ENCODE measurements at regions not wholly inside any gene's neighbourhood (a gene's known extent, or its start where the extent isn't known, plus 50 kb on each side); places are given as distances from the start of the nearest gene placed in this dataset.

DNA sequence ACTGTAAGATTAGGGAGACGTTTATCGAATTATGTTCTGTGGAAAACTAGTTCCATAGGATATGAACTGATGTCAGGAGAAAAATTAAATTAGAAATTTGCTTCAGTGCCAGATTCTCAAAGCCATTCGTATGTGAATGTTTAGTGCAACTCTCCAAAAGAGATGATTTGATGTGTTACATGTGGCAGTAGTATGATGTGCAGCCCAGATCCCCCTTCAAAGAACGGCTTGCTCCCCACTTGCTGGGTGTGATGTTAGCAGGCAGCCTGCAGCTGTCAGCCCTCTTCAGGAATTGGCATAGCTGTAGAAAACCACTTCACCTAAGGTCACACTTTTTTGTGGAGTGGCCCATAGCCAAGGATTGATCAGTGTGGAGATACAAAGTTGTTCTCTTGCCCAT lies 127.0 kb upstream of the CCDC54 start:
- H3K4me3 ChIP-seq (ENCODE audit: extremely low read depth, insufficient read depth, low read length, poor library complexity, severe bottlenecking): no peak overlapping the region
- 95 to 100% methylated on average over 3 to 4 of the region's 4 CpGs for WGBS, 2 experiments (ENCODE audit: insufficient coverage in 2 of 2)
- H3K4me1 ChIP-seq (ENCODE audit: control insufficient read depth, insufficient read depth, low read length, poor library complexity, severe bottlenecking): no peaks in the 10 kb centered on the region
- peaks cover 46% of the 10 kb centered on the region for H3K36me3 ChIP-seq (ENCODE audit: control insufficient read depth, insufficient read depth, low read length)
- H3K9me3 ChIP-seq (ENCODE audit: control insufficient read depth, low read length): no peaks in the 10 kb centered on the region
- no peak overlapping the region for H3K27ac ChIP-seq (ENCODE audit: low read depth, low read length, severe bottlenecking)

DNA sequence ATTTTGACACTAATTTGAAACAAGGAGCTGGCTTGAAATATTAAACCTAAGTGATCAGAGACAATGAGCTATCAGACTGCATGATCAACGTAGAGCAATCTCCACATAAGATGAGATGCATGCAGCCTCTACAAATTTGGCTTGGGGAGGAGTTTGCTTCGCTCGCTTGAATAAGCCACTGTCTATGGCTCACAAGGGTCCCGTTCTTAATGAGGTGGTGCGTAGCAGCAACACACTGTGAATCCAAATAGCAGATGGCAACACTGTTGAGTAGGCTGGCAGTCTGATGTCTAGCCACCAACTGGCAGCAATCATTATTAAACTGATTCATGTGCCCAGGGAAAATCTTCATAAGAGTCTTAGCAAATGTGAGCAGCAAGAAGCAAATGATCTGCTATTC lies 125.4 kb upstream of the CCDC54 start:
- no peaks in the 10 kb centered on the region for H3K9me3 ChIP-seq (ENCODE audit: control insufficient read depth, low read length)
- H3K4me1 ChIP-seq (ENCODE audit: control insufficient read depth, insufficient read depth, low read length, poor library complexity, severe bottlenecking): no peaks in the 10 kb centered on the region
- H3K36me3 ChIP-seq (ENCODE audit: control insufficient read depth, insufficient read depth, low read length): peaks cover 31% of the 10 kb centered on the region
- 91 to 96% methylated on average over 5 of the region's 5 CpGs for WGBS, 2 experiments (ENCODE audit: insufficient coverage in 2 of 2)
- H3K27ac ChIP-seq (ENCODE audit: low read depth, low read length, severe bottlenecking): no peak overlapping the region
- no peak overlapping the region for H3K4me3 ChIP-seq (ENCODE audit: extremely low read depth, insufficient read depth, low read length, poor library complexity, severe bottlenecking)

DNA sequence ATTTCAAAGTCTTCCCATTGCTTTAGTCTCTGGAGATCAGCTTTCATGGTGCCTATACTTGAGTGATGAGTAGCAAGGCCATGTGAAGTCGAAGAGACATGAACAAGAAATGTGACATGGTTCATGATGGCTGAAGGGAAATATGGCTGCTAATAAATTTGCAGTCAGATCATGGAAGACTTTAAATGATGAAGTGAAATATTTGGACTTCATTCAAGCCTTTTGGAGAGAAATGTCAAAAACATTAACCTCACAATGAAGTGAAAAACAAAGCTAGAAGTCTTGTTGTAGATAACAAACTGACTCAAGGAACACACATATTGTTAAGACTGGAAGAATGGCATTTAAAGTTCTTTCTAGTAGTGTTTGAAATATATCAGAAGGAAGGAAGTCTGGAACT lies 120.3 kb upstream of the CCDC54 start:
- H3K27ac ChIP-seq (ENCODE audit: low read depth, low read length, severe bottlenecking): no peak overlapping the region
- WGBS, 2 experiments (ENCODE audit: insufficient coverage in 2 of 2): 0% methylated on average over 1 of the region's 1 CpG
- H3K9me3 ChIP-seq (ENCODE audit: control insufficient read depth, low read length): no peaks in the 10 kb centered on the region
- no peaks in the 10 kb centered on the region for H3K36me3 ChIP-seq (ENCODE audit: control insufficient read depth, insufficient read depth, low read length)
- H3K4me3 ChIP-seq (ENCODE audit: extremely low read depth, insufficient read depth, low read length, poor library complexity, severe bottlenecking): no peak overlapping the region
- H3K4me1 ChIP-seq (ENCODE audit: control insufficient read depth, insufficient read depth, low read length, poor library complexity, severe bottlenecking): no peaks in the 10 kb centered on the region

DNA sequence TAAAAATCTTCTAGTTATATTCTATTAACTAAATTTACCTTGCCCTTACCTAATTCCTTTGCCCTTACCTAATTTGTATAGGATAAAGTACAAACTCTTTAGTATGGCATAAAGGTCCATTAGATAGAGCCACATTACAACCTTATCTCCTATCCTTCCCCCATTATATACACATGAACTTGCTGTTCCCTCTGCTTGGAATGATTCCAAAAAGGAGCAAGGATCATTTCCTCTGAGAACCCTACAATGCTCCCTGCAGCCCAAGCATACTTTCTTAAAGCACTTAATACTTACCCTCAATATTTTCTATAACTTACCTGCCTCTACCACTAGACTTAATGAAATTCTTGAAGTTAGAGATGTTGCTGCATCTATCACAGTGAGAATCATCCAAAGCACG lies 118.9 kb upstream of the CCDC54 start:
- Histone ChIP-seq H3K4me1 (ENCODE audit: control insufficient read depth, insufficient read depth, low read length, poor library complexity, severe bottlenecking) (peaks cover 8% of the 10 kb centered on the region), H3K4me3 (ENCODE audit: extremely low read depth, insufficient read depth, low read length, poor library complexity, severe bottlenecking) (no peak overlapping the region), H3K9me3 (ENCODE audit: control insufficient read depth, low read length) (no peaks in the 10 kb centered on the region), H3K27ac (ENCODE audit: low read depth, low read length, severe bottlenecking) (no peak overlapping the region), H3K36me3 (ENCODE audit: control insufficient read depth, insufficient read depth, low read length) (no peaks in the 10 kb centered on the region)
- 100% methylated on average over 1 of the region's 1 CpG for WGBS, 2 experiments (ENCODE audit: insufficient coverage in 2 of 2)

DNA sequence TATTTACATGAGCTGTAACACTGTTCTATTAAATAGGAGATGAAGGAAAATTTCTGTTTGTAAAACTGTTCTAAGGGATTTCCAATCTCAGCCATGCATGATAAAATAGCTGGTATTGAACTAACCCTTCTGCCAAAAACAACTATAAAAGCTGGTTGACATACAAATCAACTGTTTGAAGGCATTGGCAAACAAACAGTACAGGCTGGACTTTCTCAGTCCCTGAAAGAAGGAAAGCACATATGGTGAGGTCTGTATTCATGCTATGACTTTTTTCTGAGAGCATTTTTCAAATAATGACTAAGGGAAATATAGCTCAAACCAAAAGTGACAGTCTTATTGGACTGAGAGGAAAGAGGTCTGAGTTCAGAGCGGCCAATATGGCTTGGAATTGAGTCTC lies 117.0 kb upstream of the CCDC54 start:
- Histone ChIP-seq H3K27ac (ENCODE audit: low read depth, low read length, severe bottlenecking) (no peak overlapping the region), H3K36me3 (ENCODE audit: control insufficient read depth, insufficient read depth, low read length) (no peaks in the 10 kb centered on the region), H3K4me3 (ENCODE audit: extremely low read depth, insufficient read depth, low read length, poor library complexity, severe bottlenecking) (no peak overlapping the region), H3K9me3 (ENCODE audit: control insufficient read depth, low read length) (no peaks in the 10 kb centered on the region), H3K4me1 (ENCODE audit: control insufficient read depth, insufficient read depth, low read length, poor library complexity, severe bottlenecking) (peaks cover 27% of the 10 kb centered on the region)
- no CpG with 5 or more reads among the region's 1 CpG for WGBS, 2 experiments (ENCODE audit: insufficient coverage in 2 of 2)

DNA sequence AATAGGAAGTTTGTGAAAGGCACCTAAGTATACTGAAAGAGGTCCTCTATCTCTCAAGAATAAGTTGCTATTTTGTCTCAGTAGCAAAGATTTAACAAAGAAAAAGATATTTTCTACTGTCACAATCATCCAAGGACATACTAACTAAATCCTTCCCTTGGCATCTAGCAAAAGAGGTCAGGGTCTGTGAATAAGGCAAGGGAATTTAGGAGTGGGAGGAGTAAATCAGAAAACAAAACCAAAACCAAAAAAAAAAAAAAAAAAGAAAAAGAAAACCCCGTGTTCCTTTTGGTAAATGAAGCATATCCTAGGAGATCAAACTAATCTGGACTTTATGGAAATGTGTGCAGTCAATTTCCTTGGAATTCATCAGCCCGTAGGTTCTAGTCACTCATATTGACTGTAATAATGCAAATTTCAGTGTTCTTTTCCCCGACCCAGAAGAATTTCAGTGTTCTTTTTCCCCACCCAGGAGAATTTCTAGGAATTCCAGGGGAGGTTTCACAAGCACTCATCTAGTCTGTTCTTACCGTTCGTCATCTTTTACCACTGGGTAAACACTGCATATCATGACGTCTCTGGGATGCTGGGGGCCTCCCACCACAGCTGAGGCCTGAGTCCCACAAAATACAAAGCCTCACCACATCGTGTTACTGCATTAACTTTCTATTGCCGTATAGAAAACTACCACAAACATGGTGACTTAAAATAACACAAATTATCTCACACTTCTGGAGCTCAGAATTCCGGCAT lies 113.8 kb upstream of the CCDC54 start:
- no peaks in the 10 kb centered on the region for H3K36me3 ChIP-seq (ENCODE audit: control insufficient read depth, insufficient read depth, low read length)
- peaks cover 30% of the 10 kb centered on the region for H3K4me1 ChIP-seq (ENCODE audit: control insufficient read depth, insufficient read depth, low read length, poor library complexity, severe bottlenecking)
- H3K4me3 ChIP-seq (ENCODE audit: extremely low read depth, insufficient read depth, low read length, poor library complexity, severe bottlenecking): no peak overlapping the region
- H3K27ac ChIP-seq (ENCODE audit: low read depth, low read length, severe bottlenecking): peak overlapping the region; percentile 30
- 94 to 95% methylated on average over 6 to 8 of the region's 9 CpGs for WGBS, 2 experiments (ENCODE audit: insufficient coverage in 2 of 2)
- no peaks in the 10 kb centered on the region for H3K9me3 ChIP-seq (ENCODE audit: control insufficient read depth, low read length)

DNA sequence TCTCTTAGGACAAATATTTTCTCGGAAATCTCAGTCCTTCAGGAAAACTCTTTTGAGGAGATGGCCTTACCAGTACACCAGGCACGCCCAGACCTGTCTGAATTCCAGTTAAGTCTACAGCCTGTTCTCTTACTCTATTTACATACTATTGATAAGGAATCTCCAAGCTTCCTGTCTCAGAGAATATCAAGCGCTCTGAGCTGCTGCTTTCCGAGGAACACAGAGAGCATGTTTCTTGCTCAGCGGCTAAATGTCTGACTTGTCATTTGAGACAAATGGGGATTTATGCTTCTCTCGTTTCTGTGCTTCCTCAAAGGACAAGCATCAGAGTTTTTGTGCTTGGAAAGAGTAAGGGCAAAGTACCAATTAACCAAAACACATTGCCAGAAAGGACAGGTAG lies 112.4 kb upstream of the CCDC54 start:
- peak overlapping the region; percentile 72 for H3K27ac ChIP-seq (ENCODE audit: low read depth, low read length, severe bottlenecking)
- peaks cover 30% of the 10 kb centered on the region for H3K4me1 ChIP-seq (ENCODE audit: control insufficient read depth, insufficient read depth, low read length, poor library complexity, severe bottlenecking)
- no peak overlapping the region for H3K4me3 ChIP-seq (ENCODE audit: extremely low read depth, insufficient read depth, low read length, poor library complexity, severe bottlenecking)
- WGBS, 2 experiments (ENCODE audit: insufficient coverage in 2 of 2): 54 to 78% methylated on average over 6 of the region's 6 CpGs
- H3K9me3 ChIP-seq (ENCODE audit: control insufficient read depth, low read length): no peaks in the 10 kb centered on the region
- no peaks in the 10 kb centered on the region for H3K36me3 ChIP-seq (ENCODE audit: control insufficient read depth, insufficient read depth, low read length)

DNA sequence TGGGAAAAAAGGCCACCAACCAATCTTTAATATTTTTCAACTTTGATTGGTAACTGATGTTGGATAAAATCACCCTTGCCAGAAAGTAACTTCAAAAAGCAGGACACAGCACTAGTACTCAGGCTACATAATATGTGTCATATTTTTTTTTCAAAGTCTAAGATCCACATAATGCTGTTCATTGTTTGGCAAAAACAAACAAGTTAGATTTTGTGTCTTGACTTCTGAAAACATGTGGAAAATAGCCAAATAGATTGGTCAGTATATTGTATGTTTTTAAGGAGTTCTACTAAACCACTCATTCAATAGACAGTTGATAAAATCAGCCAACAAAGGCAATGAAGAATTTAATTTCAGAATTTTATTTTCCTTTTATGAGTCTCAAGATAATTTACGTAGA lies 111.7 kb upstream of the CCDC54 start:
- H3K27ac ChIP-seq (ENCODE audit: low read depth, low read length, severe bottlenecking): peak overlapping the region; percentile 72
- H3K4me1 ChIP-seq (ENCODE audit: control insufficient read depth, insufficient read depth, low read length, poor library complexity, severe bottlenecking): peaks cover 30% of the 10 kb centered on the region
- H3K36me3 ChIP-seq (ENCODE audit: control insufficient read depth, insufficient read depth, low read length): no peaks in the 10 kb centered on the region
- no peaks in the 10 kb centered on the region for H3K9me3 ChIP-seq (ENCODE audit: control insufficient read depth, low read length)
- H3K4me3 ChIP-seq (ENCODE audit: extremely low read depth, insufficient read depth, low read length, poor library complexity, severe bottlenecking): no peak overlapping the region
- WGBS, 2 experiments (ENCODE audit: insufficient coverage in 2 of 2): no CpG with 5 or more reads among the region's 1 CpG

DNA sequence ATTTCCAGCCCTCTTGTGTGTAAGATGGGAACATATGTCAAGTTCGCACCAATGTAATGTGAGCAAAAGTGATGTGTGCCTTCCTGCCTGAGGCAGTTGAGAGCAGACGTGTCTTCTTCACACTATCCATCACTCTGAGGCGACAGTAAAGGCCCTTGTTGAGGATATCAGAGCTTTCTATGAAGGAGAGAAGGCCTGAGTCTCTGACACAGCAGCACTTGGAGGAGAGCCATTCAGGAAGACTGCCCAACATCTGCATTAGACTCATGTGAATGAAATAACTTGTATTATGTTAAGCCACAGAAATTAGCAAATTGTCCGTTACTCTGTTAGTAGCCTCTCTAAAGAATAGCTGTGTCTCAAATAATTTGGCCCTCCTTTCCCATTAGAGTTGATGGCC lies 108.8 kb upstream of the CCDC54 start:
- H3K36me3 ChIP-seq (ENCODE audit: control insufficient read depth, insufficient read depth, low read length): no peaks in the 10 kb centered on the region
- no peaks in the 10 kb centered on the region for H3K9me3 ChIP-seq (ENCODE audit: control insufficient read depth, low read length)
- no peak overlapping the region for H3K27ac ChIP-seq (ENCODE audit: low read depth, low read length, severe bottlenecking)
- H3K4me3 ChIP-seq (ENCODE audit: extremely low read depth, insufficient read depth, low read length, poor library complexity, severe bottlenecking): no peak overlapping the region
- peaks cover 21% of the 10 kb centered on the region for H3K4me1 ChIP-seq (ENCODE audit: control insufficient read depth, insufficient read depth, low read length, poor library complexity, severe bottlenecking)
- 100% methylated on average over 1 of the region's 4 CpGs; no CpG with 5 or more reads in 1 of the 2 experiments for WGBS, 2 experiments (ENCODE audit: insufficient coverage in 2 of 2)

DNA sequence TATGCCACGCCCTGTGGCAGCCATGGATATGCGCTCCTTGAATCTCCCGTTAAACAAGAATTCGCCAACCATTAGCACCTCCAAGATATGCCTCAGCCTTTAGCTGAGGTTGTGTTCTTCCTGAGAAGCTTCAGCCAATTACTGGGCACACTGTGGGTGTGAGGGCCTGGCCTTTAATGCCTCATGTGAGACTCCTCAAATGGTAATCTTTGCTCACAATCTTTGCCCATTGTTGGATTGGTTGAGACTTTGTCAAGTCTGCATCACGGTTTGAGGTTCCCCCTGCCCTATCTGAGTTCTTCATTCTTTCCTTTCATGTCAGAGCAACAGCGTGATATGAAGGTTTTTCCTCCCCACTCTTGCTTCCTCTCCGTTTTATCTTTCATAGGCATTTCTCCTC lies 108.1 kb upstream of the CCDC54 start:
- no peaks in the 10 kb centered on the region for H3K36me3 ChIP-seq (ENCODE audit: control insufficient read depth, insufficient read depth, low read length)
- WGBS, 2 experiments (ENCODE audit: insufficient coverage in 2 of 2): 78 to 96% methylated on average over 7 of the region's 7 CpGs
- H3K4me3 ChIP-seq (ENCODE audit: extremely low read depth, insufficient read depth, low read length, poor library complexity, severe bottlenecking): no peak overlapping the region
- H3K9me3 ChIP-seq (ENCODE audit: control insufficient read depth, low read length): no peaks in the 10 kb centered on the region
- H3K4me1 ChIP-seq (ENCODE audit: control insufficient read depth, insufficient read depth, low read length, poor library complexity, severe bottlenecking): peaks cover 14% of the 10 kb centered on the region
- H3K27ac ChIP-seq (ENCODE audit: low read depth, low read length, severe bottlenecking): no peak overlapping the region

DNA sequence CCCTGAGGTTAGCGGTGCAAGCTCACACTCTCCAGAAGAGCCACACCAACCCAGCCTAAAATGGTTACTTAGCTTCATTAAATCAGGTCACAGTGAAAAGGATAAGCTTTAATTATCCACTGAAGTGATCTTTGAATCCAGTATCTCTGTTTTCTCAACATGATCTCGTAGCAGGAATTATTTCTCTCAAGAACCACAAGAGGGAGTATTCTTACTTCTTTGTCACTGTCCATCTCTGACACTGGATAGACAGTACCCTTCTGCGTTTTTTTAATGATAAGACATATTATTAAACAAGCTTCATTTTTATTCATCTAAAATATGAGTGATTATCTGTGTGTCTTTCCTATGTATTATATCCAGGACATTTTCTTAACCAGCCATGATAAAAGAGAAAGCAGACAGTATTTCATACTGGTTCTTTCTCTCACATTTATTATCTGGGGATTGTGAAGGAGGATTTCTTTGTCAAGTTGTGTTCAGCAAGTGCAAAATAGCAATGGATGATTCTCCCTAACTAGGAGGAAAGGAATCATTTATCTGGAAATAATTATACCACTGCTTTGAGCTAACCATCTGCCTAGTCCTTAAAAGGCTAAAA lies 105.4 kb upstream of the CCDC54 start:
- no peak overlapping the region for H3K27ac ChIP-seq (ENCODE audit: low read depth, low read length, severe bottlenecking)
- H3K9me3 ChIP-seq (ENCODE audit: control insufficient read depth, low read length): no peaks in the 10 kb centered on the region
- 14 to 88% methylated on average over 1 of the region's 3 CpGs for WGBS, 2 experiments (ENCODE audit: insufficient coverage in 2 of 2)
- no peak overlapping the region for H3K4me3 ChIP-seq (ENCODE audit: extremely low read depth, insufficient read depth, low read length, poor library complexity, severe bottlenecking)
- H3K36me3 ChIP-seq (ENCODE audit: control insufficient read depth, insufficient read depth, low read length): no peaks in the 10 kb centered on the region
- no peaks in the 10 kb centered on the region for H3K4me1 ChIP-seq (ENCODE audit: control insufficient read depth, insufficient read depth, low read length, poor library complexity, severe bottlenecking)
